COLO829 (cell line): ENCODE measurements at regions not wholly inside any gene's neighbourhood (a gene's known extent, or its start where the extent isn't known, plus 50 kb on each side); places are given as distances from the start of the nearest gene placed in this dataset.

ENCODE experiments used
- DNase-seq: peaks from one replicate; pipeline ENCODE4 v3.0.0; 2012; ENCODE audit warnings: low spot score

GRCh38 chr1:193339401-193339800 lies 153.0 kb upstream of the B3GALT2 start:
- no peak for DNase-seq

GRCh38 chr1:193338194-193338593 lies 151.8 kb upstream of the B3GALT2 start:
- peak; percentile 89 for DNase-seq

GRCh38 chr1:193335806-193336428 lies 149.5 kb upstream of the B3GALT2 start:
- peak; percentile 68 for DNase-seq

GRCh38 chr1:193333166-193333565 lies 146.8 kb upstream of the B3GALT2 start:
- no peak for DNase-seq

- peak; percentile 73 for DNase-seq
Measured at GRCh38 chr1:193326296-193326695, 139.9 kb upstream of the B3GALT2 start.

GRCh38 chr1:193325771-193326170 lies 139.4 kb upstream of the B3GALT2 start:
- no peak for DNase-seq

GRCh38 chr1:193325042-193325441 lies 138.6 kb upstream of the B3GALT2 start:
- DNase-seq: no peak

GRCh38 chr1:193322211-193322610 lies 135.8 kb upstream of the B3GALT2 start:
- peak; percentile 47 for DNase-seq

- no peak for DNase-seq
Measured at GRCh38 chr1:193321242-193321840, 134.9 kb upstream of the B3GALT2 start.

GRCh38 chr1:193320270-193320669 lies 133.9 kb upstream of the B3GALT2 start:
- DNase-seq: no peak

GRCh38 chr1:193318347-193318746 lies 131.9 kb upstream of the B3GALT2 start:
- no peak for DNase-seq

GRCh38 chr1:193313354-193314140 lies 127.1 kb upstream of the B3GALT2 start:
- DNase-seq: no peak

- DNase-seq: no peak
Measured at GRCh38 chr1:193312432-193312831, 126.0 kb upstream of the B3GALT2 start.

GRCh38 chr1:193311226-193311948 lies 125.0 kb upstream of the B3GALT2 start:
- DNase-seq: no peak

- no peak for DNase-seq
Measured at GRCh38 chr1:193310564-193310963, 124.2 kb upstream of the B3GALT2 start.

GRCh38 chr1:193309936-193310475 lies 123.6 kb upstream of the B3GALT2 start:
- no peak for DNase-seq

- DNase-seq: peak; percentile 48
Measured at GRCh38 chr1:193308438-193308837, 122.0 kb upstream of the B3GALT2 start.

- DNase-seq: no peak
Measured at GRCh38 chr1:193306430-193306829, 120.0 kb upstream of the B3GALT2 start.
